ENCODE measurements at regions not wholly inside any gene's neighbourhood (a gene's known extent, or its start where the extent isn't known, plus 50 kb on each side); places are given as distances from the start of the nearest gene placed in this dataset.

DNA sequence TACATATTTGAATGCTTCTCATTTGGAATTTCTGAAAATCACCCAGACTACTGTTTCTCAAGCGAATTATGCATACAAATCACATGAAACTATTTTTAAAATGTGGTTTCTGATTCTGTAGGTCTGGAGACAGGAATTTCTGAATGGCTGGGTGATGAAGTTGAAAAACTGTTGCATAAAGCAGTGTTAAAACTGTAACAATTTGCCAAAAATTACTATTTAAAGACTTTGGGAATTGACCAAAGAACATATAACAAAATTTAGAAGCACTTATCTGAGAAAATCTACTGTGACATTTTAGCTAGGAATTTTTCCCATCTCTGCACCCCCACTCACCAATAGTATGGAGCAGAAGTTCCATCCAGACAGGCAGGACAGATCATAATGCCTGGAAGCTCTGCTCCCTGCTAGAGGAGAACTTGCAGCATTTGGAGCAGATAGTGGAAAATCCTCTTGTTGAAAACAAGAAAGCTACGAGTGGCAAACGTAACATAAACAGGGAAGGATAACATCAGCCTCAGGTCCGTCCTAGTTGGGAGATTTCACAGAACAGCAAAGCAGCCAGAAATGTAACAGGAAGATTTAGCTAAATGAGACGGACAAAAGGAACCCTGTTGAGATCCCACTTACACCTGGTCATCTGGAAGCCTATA, 132.3 kb upstream of the MCTP2 start:
- TF ChIP-seq, protein P1, sequence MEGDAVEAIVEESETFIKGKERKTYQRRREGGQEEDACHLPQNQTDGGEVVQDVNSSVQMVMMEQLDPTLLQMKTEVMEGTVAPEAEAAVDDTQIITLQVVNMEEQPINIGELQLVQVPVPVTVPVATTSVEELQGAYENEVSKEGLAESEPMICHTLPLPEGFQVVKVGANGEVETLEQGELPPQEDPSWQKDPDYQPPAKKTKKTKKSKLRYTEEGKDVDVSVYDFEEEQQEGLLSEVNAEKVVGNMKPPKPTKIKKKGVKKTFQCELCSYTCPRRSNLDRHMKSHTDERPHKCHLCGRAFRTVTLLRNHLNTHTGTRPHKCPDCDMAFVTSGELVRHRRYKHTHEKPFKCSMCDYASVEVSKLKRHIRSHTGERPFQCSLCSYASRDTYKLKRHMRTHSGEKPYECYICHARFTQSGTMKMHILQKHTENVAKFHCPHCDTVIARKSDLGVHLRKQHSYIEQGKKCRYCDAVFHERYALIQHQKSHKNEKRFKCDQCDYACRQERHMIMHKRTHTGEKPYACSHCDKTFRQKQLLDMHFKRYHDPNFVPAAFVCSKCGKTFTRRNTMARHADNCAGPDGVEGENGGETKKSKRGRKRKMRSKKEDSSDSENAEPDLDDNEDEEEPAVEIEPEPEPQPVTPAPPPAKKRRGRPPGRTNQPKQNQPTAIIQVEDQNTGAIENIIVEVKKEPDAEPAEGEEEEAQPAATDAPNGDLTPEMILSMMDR (IDR thresholded peaks at IDR 0.05 in 8 of 11, conservative IDR thresholded peaks at IDR 0.05 in 3 of 11), result no peak
- no peak for TF ChIP-seq POLR2AphosphoS5 (IDR thresholded peaks at IDR 0.05)

All from spleen (tissue), 7 donors.